ENCODE measurements at regions not wholly inside any gene's neighbourhood (a gene's known extent, or its start where the extent isn't known, plus 50 kb on each side); places are given as distances from the start of the nearest gene placed in this dataset.

- no peak overlapping the region for H3K27ac ChIP-seq
- no peaks in the 10 kb centered on the region for H3K27me3 ChIP-seq (ENCODE audit: control insufficient read depth, insufficient read depth, low read length)
Observed at GRCh38 chr20:17142666-17143065, 84.2 kb upstream of the PCSK2 start.

GRCh38 chr20:17150858-17151257, 76.0 kb upstream of the PCSK2 start:
- Histone ChIP-seq H3K79me2 (no peaks in the 10 kb centered on the region), H2AFZ (no peak overlapping the region), H3K27ac (no peak overlapping the region), H3K27me3 (ENCODE audit: control insufficient read depth, insufficient read depth, low read length) (no peaks in the 10 kb centered on the region), H3K9ac (no peak overlapping the region), H3K9me3 (ENCODE audit: control insufficient read depth, low read length) (no peaks in the 10 kb centered on the region), H3K4me3 (ENCODE audit: low read depth, low read length) (no peak overlapping the region), H3K36me3 (ENCODE audit: control insufficient read depth, insufficient read depth, low read length) (no peaks in the 10 kb centered on the region), H3K4me2 (ENCODE audit: low read length) (no peak overlapping the region), H3K4me1 (no peaks in the 10 kb centered on the region)
- TF ChIP-seq CTCF (IDR thresholded peaks at IDR 0.05), result no peak

More at GRCh38 chr20:17142666-17143065, 84.2 kb upstream of the PCSK2 start:
- no peaks in the 10 kb centered on the region for H3K4me1 ChIP-seq
- H3K9me3 ChIP-seq (ENCODE audit: control insufficient read depth, low read length), result no peaks in the 10 kb centered on the region
- H2AFZ ChIP-seq, result no peak overlapping the region
- H3K79me2 ChIP-seq, result no peaks in the 10 kb centered on the region
- no peaks in the 10 kb centered on the region for H3K36me3 ChIP-seq (ENCODE audit: control insufficient read depth, insufficient read depth, low read length)
- no peak for TF ChIP-seq CTCF (IDR thresholded peaks at IDR 0.05)
- no peak overlapping the region for H3K4me3 ChIP-seq (ENCODE audit: low read depth, low read length)
- H3K4me2 ChIP-seq (ENCODE audit: low read length), result no peak overlapping the region
- H3K9ac ChIP-seq, result no peak overlapping the region

GRCh38 chr20:17155401-17155800, 71.4 kb upstream of the PCSK2 start:
- Histone ChIP-seq H3K4me1 (no peaks in the 10 kb centered on the region), H3K27me3 (ENCODE audit: control insufficient read depth, insufficient read depth, low read length) (no peaks in the 10 kb centered on the region), H3K36me3 (ENCODE audit: control insufficient read depth, insufficient read depth, low read length) (no peaks in the 10 kb centered on the region), H3K4me3 (ENCODE audit: low read depth, low read length) (no peak overlapping the region), H3K27ac (no peak overlapping the region), H3K9ac (no peak overlapping the region), H3K4me2 (ENCODE audit: low read length) (no peak overlapping the region), H2AFZ (no peak overlapping the region), H3K79me2 (no peaks in the 10 kb centered on the region), H3K9me3 (ENCODE audit: control insufficient read depth, low read length) (no peaks in the 10 kb centered on the region)
- TF ChIP-seq CTCF (IDR thresholded peaks at IDR 0.05), result no peak

- no peaks in the 10 kb centered on the region for H3K27me3 ChIP-seq (ENCODE audit: control insufficient read depth, insufficient read depth, low read length)
Observed at GRCh38 chr20:17158701-17159100, 68.1 kb upstream of the PCSK2 start.

More at GRCh38 chr20:17158701-17159100, 68.1 kb upstream of the PCSK2 start:
- Histone ChIP-seq H3K4me2 (ENCODE audit: low read length) (no peak overlapping the region), H3K27ac (no peak overlapping the region), H3K4me3 (ENCODE audit: low read depth, low read length) (no peak overlapping the region), H2AFZ (no peak overlapping the region), H3K4me1 (no peaks in the 10 kb centered on the region), H3K79me2 (no peaks in the 10 kb centered on the region), H3K9ac (no peak overlapping the region), H3K9me3 (ENCODE audit: control insufficient read depth, low read length) (no peaks in the 10 kb centered on the region), H3K36me3 (ENCODE audit: control insufficient read depth, insufficient read depth, low read length) (no peaks in the 10 kb centered on the region)
- TF ChIP-seq CTCF (IDR thresholded peaks at IDR 0.05), result no peak

All from parathyroid adenoma (tissue), 2 donors.